ENCODE measurements at regions not wholly inside any gene's neighbourhood (a gene's known extent, or its start where the extent isn't known, plus 50 kb on each side); places are given as distances from the start of the nearest gene placed in this dataset.

DNA sequence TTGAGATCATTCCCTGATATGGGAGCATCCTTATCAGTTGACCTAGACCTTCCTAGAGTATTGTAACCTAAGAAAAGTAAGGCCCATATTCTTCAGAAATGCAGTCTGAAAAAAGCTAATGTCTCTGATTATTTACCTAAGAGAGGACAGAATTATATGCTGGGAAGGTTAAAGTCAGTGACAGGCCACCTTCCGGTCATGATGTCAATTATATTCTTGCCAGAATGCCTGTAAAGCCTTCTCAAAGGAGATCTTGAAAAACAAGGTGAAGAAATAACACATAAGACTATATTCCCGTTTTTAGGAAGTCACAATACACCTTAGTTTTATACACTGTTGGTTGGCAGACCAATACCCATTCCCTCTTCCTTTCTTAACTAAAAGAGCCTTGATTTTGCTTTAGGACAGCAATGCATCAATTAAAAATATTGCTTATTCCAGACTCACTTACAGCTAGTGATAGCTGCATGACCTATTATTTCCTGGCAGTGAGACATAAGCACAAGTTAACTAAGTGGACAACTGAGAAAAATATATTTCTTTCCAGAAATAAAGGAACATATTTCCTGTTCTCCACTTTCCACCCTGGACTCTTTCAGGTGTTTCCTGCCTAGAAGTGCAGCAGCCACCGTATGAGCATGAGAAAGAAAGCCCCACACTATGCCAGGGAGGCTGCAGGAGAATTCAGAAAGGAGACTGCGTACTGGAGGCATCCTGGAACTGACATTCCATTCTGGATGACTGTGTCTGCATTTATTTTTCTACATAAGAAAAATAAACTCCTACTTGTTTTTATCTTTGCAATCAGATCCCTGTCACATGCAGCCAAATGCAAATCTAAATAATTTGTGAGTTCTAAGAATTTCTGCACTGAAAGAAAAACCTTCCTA lies 332.9 kb upstream of the PTBP2 start:
- TF ChIP-seq, protein P1, sequence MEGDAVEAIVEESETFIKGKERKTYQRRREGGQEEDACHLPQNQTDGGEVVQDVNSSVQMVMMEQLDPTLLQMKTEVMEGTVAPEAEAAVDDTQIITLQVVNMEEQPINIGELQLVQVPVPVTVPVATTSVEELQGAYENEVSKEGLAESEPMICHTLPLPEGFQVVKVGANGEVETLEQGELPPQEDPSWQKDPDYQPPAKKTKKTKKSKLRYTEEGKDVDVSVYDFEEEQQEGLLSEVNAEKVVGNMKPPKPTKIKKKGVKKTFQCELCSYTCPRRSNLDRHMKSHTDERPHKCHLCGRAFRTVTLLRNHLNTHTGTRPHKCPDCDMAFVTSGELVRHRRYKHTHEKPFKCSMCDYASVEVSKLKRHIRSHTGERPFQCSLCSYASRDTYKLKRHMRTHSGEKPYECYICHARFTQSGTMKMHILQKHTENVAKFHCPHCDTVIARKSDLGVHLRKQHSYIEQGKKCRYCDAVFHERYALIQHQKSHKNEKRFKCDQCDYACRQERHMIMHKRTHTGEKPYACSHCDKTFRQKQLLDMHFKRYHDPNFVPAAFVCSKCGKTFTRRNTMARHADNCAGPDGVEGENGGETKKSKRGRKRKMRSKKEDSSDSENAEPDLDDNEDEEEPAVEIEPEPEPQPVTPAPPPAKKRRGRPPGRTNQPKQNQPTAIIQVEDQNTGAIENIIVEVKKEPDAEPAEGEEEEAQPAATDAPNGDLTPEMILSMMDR (IDR thresholded peaks at IDR 0.05) = no peak
- no peak for TF ChIP-seq POLR2A (IDR thresholded peaks at IDR 0.05; ENCODE audit: low read depth)
